ENCODE measurements at regions not wholly inside any gene's neighbourhood (a gene's known extent, or its start where the extent isn't known, plus 50 kb on each side); places are given as distances from the start of the nearest gene placed in this dataset.

GRCh38 chr4:167443841-167444240 lies 209.5 kb upstream of the SPOCK3 start:
- no peak for ATAC-seq
- no peak for TF ChIP-seq ZFP3 (CRISPR knock-in tag; IDR thresholded peaks at IDR 0.05)
- TF ChIP-seq ZC3H10 (CRISPR knock-in tag; IDR thresholded peaks at IDR 0.05) = no peak
- TF ChIP-seq, protein P1, sequence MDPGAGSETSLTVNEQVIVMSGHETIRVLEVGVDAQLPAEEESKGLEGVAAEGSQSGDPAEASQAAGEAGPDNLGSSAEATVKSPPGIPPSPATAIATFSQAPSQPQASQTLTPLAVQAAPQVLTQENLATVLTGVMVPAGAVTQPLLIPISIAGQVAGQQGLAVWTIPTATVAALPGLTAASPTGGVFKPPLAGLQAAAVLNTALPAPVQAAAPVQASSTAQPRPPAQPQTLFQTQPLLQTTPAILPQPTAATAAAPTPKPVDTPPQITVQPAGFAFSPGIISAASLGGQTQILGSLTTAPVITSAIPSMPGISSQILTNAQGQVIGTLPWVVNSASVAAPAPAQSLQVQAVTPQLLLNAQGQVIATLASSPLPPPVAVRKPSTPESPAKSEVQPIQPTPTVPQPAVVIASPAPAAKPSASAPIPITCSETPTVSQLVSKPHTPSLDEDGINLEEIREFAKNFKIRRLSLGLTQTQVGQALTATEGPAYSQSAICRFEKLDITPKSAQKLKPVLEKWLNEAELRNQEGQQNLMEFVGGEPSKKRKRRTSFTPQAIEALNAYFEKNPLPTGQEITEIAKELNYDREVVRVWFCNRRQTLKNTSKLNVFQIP (CRISPR knock-in tag; IDR thresholded peaks at IDR 0.05; ENCODE audit: borderline replicate concordance, low read depth) = no peak
- no peak for TF ChIP-seq ZFP30 (CRISPR knock-in tag; IDR thresholded peaks at IDR 0.05)
- no peak for TF ChIP-seq CSDC2 (CRISPR knock-in tag; IDR thresholded peaks at IDR 0.05)
- TF ChIP-seq SNAI2 (CRISPR knock-in tag; IDR thresholded peaks at IDR 0.05) = no peak
- no peak for TF ChIP-seq TOX (CRISPR knock-in tag; IDR thresholded peaks at IDR 0.05; ENCODE audit: borderline replicate concordance)
- TF ChIP-seq, protein P2, sequence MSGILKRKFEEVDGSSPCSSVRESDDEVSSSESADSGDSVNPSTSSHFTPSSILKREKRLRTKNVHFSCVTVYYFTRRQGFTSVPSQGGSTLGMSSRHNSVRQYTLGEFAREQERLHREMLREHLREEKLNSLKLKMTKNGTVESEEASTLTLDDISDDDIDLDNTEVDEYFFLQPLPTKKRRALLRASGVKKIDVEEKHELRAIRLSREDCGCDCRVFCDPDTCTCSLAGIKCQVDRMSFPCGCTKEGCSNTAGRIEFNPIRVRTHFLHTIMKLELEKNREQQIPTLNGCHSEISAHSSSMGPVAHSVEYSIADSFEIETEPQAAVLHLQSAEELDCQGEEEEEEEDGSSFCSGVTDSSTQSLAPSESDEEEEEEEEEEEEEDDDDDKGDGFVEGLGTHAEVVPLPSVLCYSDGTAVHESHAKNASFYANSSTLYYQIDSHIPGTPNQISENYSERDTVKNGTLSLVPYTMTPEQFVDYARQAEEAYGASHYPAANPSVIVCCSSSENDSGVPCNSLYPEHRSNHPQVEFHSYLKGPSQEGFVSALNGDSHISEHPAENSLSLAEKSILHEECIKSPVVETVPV (CRISPR knock-in tag; IDR thresholded peaks at IDR 0.05) = no peak
- TF ChIP-seq ISL1 (CRISPR knock-in tag; IDR thresholded peaks at IDR 0.05) = no peak
- no peak for TF ChIP-seq OSR1 (CRISPR knock-in tag; IDR thresholded peaks at IDR 0.05)
- TF ChIP-seq ESRRG (CRISPR knock-in tag; IDR thresholded peaks at IDR 0.05) = no peak
- TF ChIP-seq GLIS3 (CRISPR knock-in tag; IDR thresholded peaks at IDR 0.05) = no peak
- TF ChIP-seq ARNTL (CRISPR knock-in tag; IDR thresholded peaks at IDR 0.05; ENCODE audit: borderline replicate concordance, low read depth) = no peak
- no peak for TF ChIP-seq RARB (CRISPR knock-in tag; IDR thresholded peaks at IDR 0.05)

DNA sequence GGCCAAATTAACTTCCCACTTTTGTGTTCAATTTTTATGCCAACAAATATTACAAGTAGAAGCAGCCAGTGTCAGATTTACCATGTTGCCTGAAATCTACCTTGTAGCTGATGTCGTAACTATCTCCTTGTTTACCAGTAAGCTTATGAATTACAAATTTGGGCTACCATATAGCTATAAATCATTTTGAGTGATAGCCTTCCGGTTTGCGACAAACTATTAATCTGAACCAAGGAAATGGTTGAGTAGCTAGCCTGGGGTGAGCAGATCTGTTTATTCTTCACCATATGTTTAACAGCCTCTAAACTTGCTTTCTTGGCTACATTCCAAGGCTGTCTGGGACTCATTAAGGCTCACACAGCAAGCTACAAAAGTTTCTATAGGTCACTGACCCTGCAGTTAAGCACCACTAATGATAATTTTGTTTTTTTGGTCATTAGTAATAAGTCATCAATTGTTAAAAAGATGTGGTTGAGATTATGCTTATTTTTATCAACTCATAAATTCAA lies 218.7 kb upstream of the SPOCK3 start:
- TF ChIP-seq GLIS3 (CRISPR knock-in tag; IDR thresholded peaks at IDR 0.05) (no peak), PPARA (CRISPR knock-in tag; IDR thresholded peaks at IDR 0.05; ENCODE audit: borderline replicate concordance) (no peak), ZC3H10 (CRISPR knock-in tag; IDR thresholded peaks at IDR 0.05) (no peak), ISL1 (CRISPR knock-in tag; IDR thresholded peaks at IDR 0.05) (no peak), ZFP30 (CRISPR knock-in tag; IDR thresholded peaks at IDR 0.05) (no peak), RARB (CRISPR knock-in tag; IDR thresholded peaks at IDR 0.05) (no peak), ZNF8 (CRISPR knock-in tag; IDR thresholded peaks at IDR 0.05) (no peak), ESRRG (CRISPR knock-in tag; IDR thresholded peaks at IDR 0.05) (no peak), SNAI2 (CRISPR knock-in tag; IDR thresholded peaks at IDR 0.05) (no peak), ARNTL (CRISPR knock-in tag; IDR thresholded peaks at IDR 0.05; ENCODE audit: borderline replicate concordance, low read depth) (no peak)
- TF ChIP-seq, protein P2 (CRISPR knock-in tag; IDR thresholded peaks at IDR 0.05) = no peak
- ATAC-seq = no peak

DNA sequence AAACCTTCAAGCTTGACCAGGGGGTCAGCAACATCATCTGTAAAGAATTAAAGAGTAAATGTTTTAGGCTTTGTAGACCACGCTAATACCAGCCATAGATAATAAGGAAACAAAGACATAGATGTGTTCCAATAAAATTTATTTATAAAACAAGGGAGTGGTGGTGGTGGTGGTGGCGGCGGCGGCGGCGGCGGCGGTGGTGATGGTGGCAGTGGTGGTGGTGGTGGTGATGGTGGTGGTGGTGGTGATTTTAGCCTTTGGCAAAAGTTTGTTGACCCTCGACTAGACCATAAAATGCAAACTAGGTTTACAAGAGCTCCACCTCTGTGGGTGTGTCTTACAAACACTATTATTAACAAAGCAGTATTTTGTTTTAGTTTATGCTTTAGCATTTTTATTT lies 222.3 kb upstream of the SPOCK3 start:
- no peak for ATAC-seq

More for the DNA sequence above, 222.3 kb upstream of the SPOCK3 start:
- TF ChIP-seq SNAI2 (CRISPR knock-in tag; IDR thresholded peaks at IDR 0.05) (no peak), TSHZ2 (CRISPR knock-in tag; IDR thresholded peaks at IDR 0.05) (no peak), ARNTL (CRISPR knock-in tag; IDR thresholded peaks at IDR 0.05; ENCODE audit: borderline replicate concordance, low read depth) (no peak), GLIS3 (CRISPR knock-in tag; IDR thresholded peaks at IDR 0.05) (no peak), ISL1 (CRISPR knock-in tag; IDR thresholded peaks at IDR 0.05) (no peak), ZFP30 (CRISPR knock-in tag; IDR thresholded peaks at IDR 0.05) (no peak), TCF4 (CRISPR knock-in tag; IDR thresholded peaks at IDR 0.05; ENCODE audit: borderline replicate concordance) (no peak), ZNF70 (CRISPR knock-in tag; IDR thresholded peaks at IDR 0.05) (no peak), RARB (CRISPR knock-in tag; IDR thresholded peaks at IDR 0.05) (no peak), ZC3H10 (CRISPR knock-in tag; IDR thresholded peaks at IDR 0.05) (no peak), TOX (CRISPR knock-in tag; IDR thresholded peaks at IDR 0.05; ENCODE audit: borderline replicate concordance) (no peak), BACH2 (CRISPR knock-in tag; IDR thresholded peaks at IDR 0.05; ENCODE audit: borderline replicate concordance) (no peak), PPARA (CRISPR knock-in tag; IDR thresholded peaks at IDR 0.05; ENCODE audit: borderline replicate concordance) (no peak)
- TF ChIP-seq, protein P3, sequence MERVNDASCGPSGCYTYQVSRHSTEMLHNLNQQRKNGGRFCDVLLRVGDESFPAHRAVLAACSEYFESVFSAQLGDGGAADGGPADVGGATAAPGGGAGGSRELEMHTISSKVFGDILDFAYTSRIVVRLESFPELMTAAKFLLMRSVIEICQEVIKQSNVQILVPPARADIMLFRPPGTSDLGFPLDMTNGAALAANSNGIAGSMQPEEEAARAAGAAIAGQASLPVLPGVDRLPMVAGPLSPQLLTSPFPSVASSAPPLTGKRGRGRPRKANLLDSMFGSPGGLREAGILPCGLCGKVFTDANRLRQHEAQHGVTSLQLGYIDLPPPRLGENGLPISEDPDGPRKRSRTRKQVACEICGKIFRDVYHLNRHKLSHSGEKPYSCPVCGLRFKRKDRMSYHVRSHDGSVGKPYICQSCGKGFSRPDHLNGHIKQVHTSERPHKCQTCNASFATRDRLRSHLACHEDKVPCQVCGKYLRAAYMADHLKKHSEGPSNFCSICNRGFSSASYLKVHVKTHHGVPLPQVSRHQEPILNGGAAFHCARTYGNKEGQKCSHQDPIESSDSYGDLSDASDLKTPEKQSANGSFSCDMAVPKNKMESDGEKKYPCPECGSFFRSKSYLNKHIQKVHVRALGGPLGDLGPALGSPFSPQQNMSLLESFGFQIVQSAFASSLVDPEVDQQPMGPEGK (CRISPR knock-in tag; IDR thresholded peaks at IDR 0.05; ENCODE audit: borderline replicate concordance) = no peak
- TF ChIP-seq, protein P4, sequence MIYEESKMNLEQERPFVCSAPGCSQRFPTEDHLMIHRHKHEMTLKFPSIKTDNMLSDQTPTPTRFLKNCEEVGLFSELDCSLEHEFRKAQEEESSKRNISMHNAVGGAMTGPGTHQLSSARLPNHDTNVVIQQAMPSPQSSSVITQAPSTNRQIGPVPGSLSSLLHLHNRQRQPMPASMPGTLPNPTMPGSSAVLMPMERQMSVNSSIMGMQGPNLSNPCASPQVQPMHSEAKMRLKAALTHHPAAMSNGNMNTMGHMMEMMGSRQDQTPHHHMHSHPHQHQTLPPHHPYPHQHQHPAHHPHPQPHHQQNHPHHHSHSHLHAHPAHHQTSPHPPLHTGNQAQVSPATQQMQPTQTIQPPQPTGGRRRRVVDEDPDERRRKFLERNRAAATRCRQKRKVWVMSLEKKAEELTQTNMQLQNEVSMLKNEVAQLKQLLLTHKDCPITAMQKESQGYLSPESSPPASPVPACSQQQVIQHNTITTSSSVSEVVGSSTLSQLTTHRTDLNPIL (CRISPR knock-in tag; IDR thresholded peaks at IDR 0.05; ENCODE audit: low read depth) = no peak

Data from SK-N-SH treated with all-trans-retinoic acid at 6 μM for 48 hours (cell line).